Activated T-cell treated with anti-CD3 and anti-CD28 coated beads, Interleukin-2, amount 50 U/mL, for 24 hours (primary cell): ENCODE measurements at regions not wholly inside any gene's neighbourhood (a gene's known extent, or its start where the extent isn't known, plus 50 kb on each side); places are given as distances from the start of the nearest gene placed in this dataset.
"Not testable (repeated sequence)": the region's sequence is repeated elsewhere in the genome, so short reads cannot be mapped to it uniquely, and the experiment has no call there.

ENCODE experiments used
- DNase-seq: peaks from one replicate; pipeline ENCODE4 v3.0.0-alpha.2; 2020
- H3K27ac Mint-ChIP-seq: 2 replicates; pipeline ENCODE4 v1.8.0; 2020; ENCODE audit warnings: mild to moderate bottlenecking, mixed read lengths
- H3K27me3 Mint-ChIP-seq: 2 replicates; pipeline ENCODE4 v1.8.0; 2020; ENCODE audit warnings: mixed read lengths
- H3K36me3 Mint-ChIP-seq: 2 replicates; pipeline ENCODE4 v1.8.0; 2020; ENCODE audit warnings: low read depth, mixed read lengths
- H3K4me1 Mint-ChIP-seq: 2 replicates; pipeline ENCODE4 v1.8.0; 2020; ENCODE audit warnings: low read depth, mixed read lengths
- H3K4me3 Mint-ChIP-seq: 2 replicates; pipeline ENCODE4 v1.8.0; 2020; ENCODE audit warnings: mild to moderate bottlenecking, moderate library complexity, mixed read lengths
- H3K9me3 Mint-ChIP-seq: 2 replicates; pipeline ENCODE4 v1.8.0; 2020; ENCODE audit warnings: mixed read lengths

GRCh38 chr14:55839301-55839947 lies 259.4 kb downstream of the KTN1 start:
- DNase-seq, H3K27me3 Mint-ChIP-seq, H3K9me3 Mint-ChIP-seq, H3K4me3 Mint-ChIP-seq, H3K36me3 Mint-ChIP-seq, H3K4me1 Mint-ChIP-seq, H3K27ac Mint-ChIP-seq: not testable (repeated sequence)

- no peaks in the 10 kb centered on the region for H3K9me3 Mint-ChIP-seq
- DNase-seq = no peak
- peaks cover 6% of the 10 kb centered on the region for H3K27me3 Mint-ChIP-seq
- H3K4me3 Mint-ChIP-seq = no peak overlapping the region
- H3K4me1 Mint-ChIP-seq = no peaks in the 10 kb centered on the region
- no peaks in the 10 kb centered on the region for H3K36me3 Mint-ChIP-seq
- no peak overlapping the region for H3K27ac Mint-ChIP-seq
Observed at GRCh38 chr14:55840821-55841220, 260.8 kb downstream of the KTN1 start.

DNA sequence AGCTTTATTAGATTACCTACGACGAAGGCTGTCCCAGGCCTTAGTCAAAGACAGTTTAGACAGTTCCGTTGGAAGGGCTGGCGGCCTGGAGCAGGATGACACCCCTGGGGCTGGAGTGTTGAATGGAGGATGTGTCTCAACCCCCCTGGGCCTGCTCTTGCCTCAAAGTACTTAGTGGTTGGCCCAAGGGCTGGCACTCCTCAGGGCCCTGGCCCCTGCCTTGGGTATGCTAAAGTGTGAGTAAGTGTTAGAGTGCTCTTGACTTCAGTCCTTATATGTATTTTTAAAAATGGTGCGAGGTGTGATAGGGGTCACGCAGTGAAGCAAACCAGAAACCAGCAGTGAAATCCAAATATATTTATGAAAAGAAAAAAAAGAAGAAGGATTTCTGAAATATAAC lies 261.6 kb downstream of the KTN1 start:
- DNase-seq = no peak
- no peak overlapping the region for H3K4me3 Mint-ChIP-seq
- no peaks in the 10 kb centered on the region for H3K4me1 Mint-ChIP-seq
- H3K36me3 Mint-ChIP-seq = no peaks in the 10 kb centered on the region
- no peaks in the 10 kb centered on the region for H3K9me3 Mint-ChIP-seq
- H3K27me3 Mint-ChIP-seq = peaks cover 2% of the 10 kb centered on the region
- no peak overlapping the region for H3K27ac Mint-ChIP-seq

DNA sequence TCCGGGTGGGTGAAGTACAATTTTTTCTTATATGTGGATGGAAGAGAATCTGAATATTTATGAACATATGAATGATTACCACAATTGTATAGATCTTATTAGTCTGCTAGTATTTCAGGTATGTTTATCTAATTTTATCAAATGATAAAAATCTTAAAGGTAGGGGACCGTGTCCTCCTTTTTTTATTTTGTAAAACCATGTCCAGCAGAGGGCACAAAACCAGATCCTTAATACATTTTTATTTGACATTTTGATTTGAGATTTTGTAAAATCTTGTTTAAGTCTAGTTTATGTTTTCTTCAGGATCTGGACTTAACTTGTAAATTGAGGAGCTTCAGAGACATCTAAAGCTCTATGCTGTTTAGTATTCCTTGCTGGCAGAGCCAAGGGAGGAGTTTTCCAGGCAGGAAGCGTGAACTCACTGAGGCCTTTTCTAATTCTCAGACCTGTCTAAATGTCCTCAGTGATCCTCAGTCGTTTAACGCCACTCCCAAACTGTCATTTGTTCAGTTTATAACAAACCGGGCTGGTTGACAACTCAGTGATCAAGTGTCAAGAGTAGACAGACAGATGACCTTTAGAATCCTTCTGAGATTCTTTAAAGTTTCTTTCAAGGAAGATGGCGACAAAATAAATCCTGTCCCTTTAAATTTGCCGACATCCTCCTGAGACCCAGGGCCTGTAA lies 263.9 kb downstream of the KTN1 start:
- no peaks in the 10 kb centered on the region for H3K36me3 Mint-ChIP-seq
- peaks cover 4% of the 10 kb centered on the region for H3K4me1 Mint-ChIP-seq
- no peaks in the 10 kb centered on the region for H3K27me3 Mint-ChIP-seq
- no peak overlapping the region for H3K27ac Mint-ChIP-seq
- H3K4me3 Mint-ChIP-seq = no peak overlapping the region
- no peak for DNase-seq
- H3K9me3 Mint-ChIP-seq = no peaks in the 10 kb centered on the region

DNA sequence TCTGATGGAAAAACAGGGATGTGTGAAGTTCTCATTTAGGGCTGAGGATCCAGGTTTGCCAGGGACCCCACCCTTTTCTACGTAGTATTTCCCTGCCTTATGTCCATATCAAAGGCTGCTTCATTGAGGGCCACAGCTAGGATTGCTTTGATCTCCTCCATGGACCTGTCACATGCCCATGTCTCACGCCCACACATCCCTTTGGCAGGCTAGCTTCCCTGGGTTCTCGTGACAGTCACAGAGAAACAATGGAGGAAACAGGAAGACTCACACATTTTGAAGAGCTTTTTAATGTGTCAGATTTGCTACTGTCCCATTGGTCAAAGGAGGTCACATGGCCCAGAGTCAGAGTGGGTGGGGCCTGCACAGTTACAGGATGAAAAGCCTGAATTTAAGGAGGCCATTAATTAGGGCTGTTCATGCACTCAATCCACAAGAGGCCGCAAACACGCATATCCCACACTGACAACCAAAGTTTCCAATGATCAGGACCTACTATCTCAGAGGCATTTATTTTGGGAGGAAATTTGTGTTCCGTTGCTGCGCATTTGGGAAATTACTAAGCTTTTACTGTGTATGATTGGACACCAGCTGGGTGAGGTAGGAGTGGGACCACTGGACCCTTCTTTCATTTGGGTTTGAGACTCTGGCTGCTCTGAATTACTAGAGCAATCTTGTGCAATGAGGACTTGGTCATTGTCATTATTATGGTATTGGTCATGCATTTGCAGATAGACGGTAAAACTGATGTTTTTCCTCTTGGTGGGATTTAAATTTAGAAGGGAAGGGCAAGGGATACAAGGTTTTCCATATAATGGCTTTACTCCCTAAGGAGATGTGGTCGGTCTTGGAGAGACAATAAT lies 266.2 kb downstream of the KTN1 start:
- DNase-seq = no peak
- H3K4me1 Mint-ChIP-seq = peaks cover 7% of the 10 kb centered on the region
- H3K4me3 Mint-ChIP-seq = no peak overlapping the region
- no peaks in the 10 kb centered on the region for H3K36me3 Mint-ChIP-seq
- no peak overlapping the region for H3K27ac Mint-ChIP-seq
- H3K9me3 Mint-ChIP-seq = no peaks in the 10 kb centered on the region
- peaks cover 3% of the 10 kb centered on the region for H3K27me3 Mint-ChIP-seq

DNA sequence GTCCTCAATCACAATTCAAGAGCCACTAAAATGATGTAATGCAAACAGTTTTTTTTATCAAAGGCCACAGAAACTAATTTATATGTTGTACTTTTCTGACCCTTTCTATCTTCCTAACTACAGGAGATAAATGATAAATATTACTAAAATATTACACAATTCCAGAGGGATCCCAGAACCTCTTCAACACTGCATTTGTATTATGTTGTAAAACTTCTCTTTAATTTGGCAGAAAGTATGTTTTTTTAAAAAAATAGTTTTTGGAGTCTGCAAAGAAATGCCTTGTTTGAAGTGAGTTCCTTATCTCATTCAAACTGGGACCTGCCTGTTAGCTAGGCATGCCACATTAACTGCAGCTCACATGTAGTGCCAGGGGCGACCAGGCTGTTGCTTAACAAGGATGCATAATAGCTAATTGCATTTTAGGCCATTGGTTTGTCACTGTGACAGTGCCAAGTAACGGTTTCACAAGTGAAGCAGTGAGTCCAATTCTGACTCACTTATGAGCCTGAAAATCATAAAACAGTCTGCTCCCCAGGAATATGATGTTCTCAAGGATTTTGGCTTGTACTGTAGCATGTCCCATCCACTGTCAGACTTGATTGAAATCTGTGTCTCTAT lies 266.9 kb downstream of the KTN1 start:
- H3K4me1 Mint-ChIP-seq = peaks cover 7% of the 10 kb centered on the region
- no peak overlapping the region for H3K27ac Mint-ChIP-seq
- no peak for DNase-seq
- peaks cover 3% of the 10 kb centered on the region for H3K27me3 Mint-ChIP-seq
- no peak overlapping the region for H3K4me3 Mint-ChIP-seq
- no peaks in the 10 kb centered on the region for H3K36me3 Mint-ChIP-seq
- no peaks in the 10 kb centered on the region for H3K9me3 Mint-ChIP-seq

DNA sequence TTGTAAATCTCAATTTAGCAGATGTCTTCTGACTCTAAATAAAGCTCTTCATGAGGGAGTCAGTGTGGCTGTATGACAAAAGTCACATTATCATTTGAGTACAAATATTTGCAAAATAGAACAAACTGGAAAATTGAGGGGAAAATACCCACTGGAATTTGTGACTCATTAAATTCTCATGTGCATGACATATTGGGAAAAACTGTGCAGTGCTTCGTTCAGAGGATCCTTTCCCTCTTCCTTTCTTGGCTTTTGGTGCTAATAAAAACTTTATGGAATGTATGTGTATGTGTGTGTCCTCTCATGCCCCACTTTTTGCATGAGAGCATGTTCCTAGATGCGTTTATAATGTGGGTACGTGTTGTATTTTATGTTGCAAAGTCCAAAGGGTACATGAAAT lies 267.8 kb downstream of the KTN1 start:
- no peak overlapping the region for H3K4me3 Mint-ChIP-seq
- H3K9me3 Mint-ChIP-seq = no peaks in the 10 kb centered on the region
- DNase-seq = no peak
- H3K27me3 Mint-ChIP-seq = peaks cover 3% of the 10 kb centered on the region
- no peak overlapping the region for H3K27ac Mint-ChIP-seq
- peaks cover 7% of the 10 kb centered on the region for H3K4me1 Mint-ChIP-seq
- H3K36me3 Mint-ChIP-seq = no peaks in the 10 kb centered on the region

- DNase-seq = no peak
- H3K27ac Mint-ChIP-seq = no peak overlapping the region
- no peaks in the 10 kb centered on the region for H3K36me3 Mint-ChIP-seq
- H3K27me3 Mint-ChIP-seq = peaks cover 3% of the 10 kb centered on the region
- peaks cover 7% of the 10 kb centered on the region for H3K4me1 Mint-ChIP-seq
- no peak overlapping the region for H3K4me3 Mint-ChIP-seq
- H3K9me3 Mint-ChIP-seq = no peaks in the 10 kb centered on the region
Observed at GRCh38 chr14:55848964-55849363, 269.0 kb downstream of the KTN1 start.

DNA sequence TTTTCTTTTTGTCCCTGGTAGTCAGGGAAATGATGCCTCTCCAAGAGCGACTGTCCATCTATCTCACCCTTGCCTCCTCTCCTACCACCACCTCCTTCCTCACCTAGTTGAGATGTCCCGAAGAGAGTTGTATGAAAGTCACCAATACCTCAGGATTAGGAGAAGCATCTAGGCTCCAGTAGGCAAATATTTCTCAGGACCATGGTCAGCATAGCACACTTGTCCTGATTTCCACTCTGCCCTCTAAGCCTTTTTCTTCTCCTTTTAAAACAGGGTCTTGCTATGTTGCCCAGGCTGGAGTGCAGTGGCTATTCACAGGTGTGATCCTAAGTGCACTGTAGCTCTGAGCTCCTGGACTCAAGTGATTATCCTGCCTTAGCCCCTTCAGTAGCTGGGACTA lies 268.4 kb upstream of the PELI2 start:
- peaks cover 7% of the 10 kb centered on the region for H3K4me1 Mint-ChIP-seq
- no peaks in the 10 kb centered on the region for H3K36me3 Mint-ChIP-seq
- H3K9me3 Mint-ChIP-seq = no peaks in the 10 kb centered on the region
- H3K27me3 Mint-ChIP-seq = peaks cover 3% of the 10 kb centered on the region
- H3K27ac Mint-ChIP-seq = no peak overlapping the region
- no peak overlapping the region for H3K4me3 Mint-ChIP-seq
- no peak for DNase-seq

DNA sequence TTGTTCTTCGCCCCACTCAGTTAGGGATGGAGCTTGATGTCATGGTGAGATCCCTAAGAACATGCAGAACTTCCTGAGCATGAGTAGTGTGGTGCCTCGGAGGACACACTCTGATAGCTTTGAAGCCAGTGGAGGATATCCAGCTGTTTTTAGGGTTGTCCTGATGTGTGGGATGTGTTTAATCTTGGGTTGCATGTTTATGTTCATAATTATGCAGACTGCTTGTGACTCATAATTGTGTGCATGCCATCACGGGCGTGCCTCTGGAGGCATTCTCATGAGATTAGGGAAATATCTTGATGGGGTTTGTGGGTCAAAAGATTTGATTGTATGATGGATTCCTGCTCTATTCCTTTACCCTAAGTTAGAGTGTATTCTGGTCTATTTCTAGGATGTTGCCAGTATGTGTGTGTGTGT lies 267.4 kb upstream of the PELI2 start:
- Mint-ChIP-seq H3K9me3 (no peaks in the 10 kb centered on the region), H3K27ac (no peak overlapping the region), H3K4me3 (no peak overlapping the region), H3K36me3 (no peaks in the 10 kb centered on the region), H3K27me3 (peaks cover 3% of the 10 kb centered on the region), H3K4me1 (peaks cover 7% of the 10 kb centered on the region)
- DNase-seq = no peak

- Mint-ChIP-seq H3K27me3 (peaks cover 3% of the 10 kb centered on the region), H3K27ac (no peak overlapping the region), H3K9me3 (no peaks in the 10 kb centered on the region), H3K4me1 (peaks cover 7% of the 10 kb centered on the region), H3K4me3 (no peak overlapping the region), H3K36me3 (no peaks in the 10 kb centered on the region)
- DNase-seq = no peak
Observed at GRCh38 chr14:55851301-55851700, 266.9 kb upstream of the PELI2 start.

GRCh38 chr14:55851961-55852360 lies 266.2 kb upstream of the PELI2 start:
- no peaks in the 10 kb centered on the region for H3K36me3 Mint-ChIP-seq

DNA sequence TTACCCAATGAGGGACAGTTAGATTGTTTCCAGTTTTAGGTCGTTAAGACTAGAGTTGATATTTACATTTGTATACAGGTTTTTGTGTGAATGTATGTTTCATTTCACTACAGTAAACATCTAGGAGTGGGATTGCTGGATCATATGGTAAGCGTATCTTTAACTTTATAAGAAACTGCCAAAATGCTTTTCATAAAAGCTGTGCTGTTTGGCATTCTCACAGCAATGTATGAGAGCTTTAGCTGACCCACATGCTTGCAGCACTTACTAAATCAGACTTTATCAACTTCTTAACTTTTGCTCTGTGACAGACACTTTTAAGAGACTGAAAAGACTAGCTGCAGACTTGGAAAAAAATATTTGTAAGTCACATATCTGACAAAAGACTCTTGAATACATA lies 262.5 kb upstream of the PELI2 start:
- H3K4me3 Mint-ChIP-seq = no peak overlapping the region
- H3K27me3 Mint-ChIP-seq = no peaks in the 10 kb centered on the region
- H3K36me3 Mint-ChIP-seq = no peaks in the 10 kb centered on the region
- H3K27ac Mint-ChIP-seq = no peak overlapping the region
- no peaks in the 10 kb centered on the region for H3K4me1 Mint-ChIP-seq
- H3K9me3 Mint-ChIP-seq = peaks cover 12% of the 10 kb centered on the region
- no peak for DNase-seq

More at GRCh38 chr14:55851961-55852360, 266.2 kb upstream of the PELI2 start:
- H3K27ac Mint-ChIP-seq = no peak overlapping the region
- H3K4me1 Mint-ChIP-seq = peaks cover 7% of the 10 kb centered on the region
- no peak overlapping the region for H3K4me3 Mint-ChIP-seq
- peaks cover 3% of the 10 kb centered on the region for H3K27me3 Mint-ChIP-seq
- H3K9me3 Mint-ChIP-seq = no peaks in the 10 kb centered on the region
- no peak for DNase-seq

DNA sequence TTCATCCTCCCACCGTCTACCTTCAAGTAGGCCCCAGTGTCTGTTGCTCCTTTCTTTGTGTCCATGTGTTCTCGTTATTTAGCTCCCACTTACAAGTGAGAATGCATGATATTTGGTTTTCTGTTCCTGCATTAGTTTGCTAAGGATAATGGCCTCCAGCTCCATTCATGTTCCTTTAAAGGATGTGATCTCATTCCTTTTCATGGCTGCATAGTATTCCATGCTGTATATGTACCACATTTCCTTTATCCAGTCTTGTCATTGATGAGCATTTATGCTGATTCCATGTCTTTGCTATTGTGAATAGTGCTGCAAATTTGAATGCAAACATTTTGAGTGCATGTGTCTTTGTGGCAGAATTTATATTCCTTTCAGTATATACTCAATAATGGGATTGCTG lies 259.6 kb upstream of the PELI2 start:
- no peak overlapping the region for H3K27ac Mint-ChIP-seq
- DNase-seq = no peak
- H3K36me3 Mint-ChIP-seq = no peaks in the 10 kb centered on the region
- no peaks in the 10 kb centered on the region for H3K4me1 Mint-ChIP-seq
- H3K4me3 Mint-ChIP-seq = no peak overlapping the region
- no peaks in the 10 kb centered on the region for H3K27me3 Mint-ChIP-seq
- peaks cover 16% of the 10 kb centered on the region for H3K9me3 Mint-ChIP-seq
